Dendritic cell treated with granulocyte-macrophage colony-stimulating factor and Interleukin-4, amounts not matched to agents 40 ng/mL and 50 ng/mL, for 4 days (primary cell): ENCODE measurements at regions not wholly inside any gene's neighbourhood (a gene's known extent, or its start where the extent isn't known, plus 50 kb on each side); places are given as distances from the start of the nearest gene placed in this dataset.

Experiments
- H3K27ac Mint-ChIP-seq: one replicate; pipeline ENCODE4 v1.8.0; 2022; ENCODE audit warnings: mild to moderate bottlenecking, mixed read lengths
- H3K27me3 Mint-ChIP-seq: one replicate; pipeline ENCODE4 v1.8.0; 2022; ENCODE audit warnings: mild to moderate bottlenecking, mixed read lengths
- H3K36me3 Mint-ChIP-seq: one replicate; pipeline ENCODE4 v1.8.0; 2022; ENCODE audit warnings: low read depth, mixed read lengths
- H3K4me1 Mint-ChIP-seq: one replicate; pipeline ENCODE4 v1.8.0; 2022; ENCODE audit warnings: low read depth, mixed read lengths
- H3K4me3 Mint-ChIP-seq: one replicate; pipeline ENCODE4 v1.8.0; 2022; ENCODE audit warnings: mild to moderate bottlenecking, moderate library complexity, mixed read lengths
- H3K9me3 Mint-ChIP-seq: one replicate; pipeline ENCODE4 v1.8.0; 2022; ENCODE audit warnings: mixed read lengths
- intact Hi-C: fragments of 100-400 bp; cut with micrococcal nuclease; formaldehyde crosslinking; loops from one replicate; pipeline ENCODE4 v1.15.0; 2022

- intact Hi-C loops, result no loop called here
- Mint-ChIP-seq H3K9me3 (no peaks in the 10 kb centered on the region), H3K27me3 (peaks cover 33% of the 10 kb centered on the region), H3K4me3 (no peak overlapping the region), H3K4me1 (no peaks in the 10 kb centered on the region), H3K36me3 (no peaks in the 10 kb centered on the region), H3K27ac (no peak overlapping the region)
Measured at GRCh38 chr7:26531926-26532325, 240.3 kb downstream of the SNX10 start.

DNA sequence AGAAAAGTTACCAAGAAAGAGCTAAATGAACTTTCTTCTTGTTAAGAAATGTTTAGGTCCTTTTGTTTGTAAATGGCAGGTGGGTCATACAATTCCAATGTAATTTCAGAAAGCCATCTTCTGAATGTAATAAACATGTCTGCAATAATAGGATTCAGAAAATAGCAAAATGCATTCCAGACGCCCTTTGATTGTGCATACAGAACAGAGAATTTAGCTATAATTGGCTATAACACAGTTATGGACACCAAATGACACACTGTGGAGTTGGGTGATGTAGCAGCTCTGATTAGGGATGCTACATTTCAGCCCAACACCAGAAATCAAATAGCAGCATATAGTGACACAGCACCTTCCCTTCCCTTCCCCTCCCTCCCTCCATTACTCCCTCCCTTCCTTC lies 240.8 kb downstream of the SNX10 start:
- no peak overlapping the region for H3K4me3 Mint-ChIP-seq
- H3K36me3 Mint-ChIP-seq, result no peaks in the 10 kb centered on the region
- H3K27ac Mint-ChIP-seq, result no peak overlapping the region
- H3K4me1 Mint-ChIP-seq, result no peaks in the 10 kb centered on the region
- intact Hi-C loops, result no loop called here
- no peaks in the 10 kb centered on the region for H3K9me3 Mint-ChIP-seq
- H3K27me3 Mint-ChIP-seq, result peaks cover 37% of the 10 kb centered on the region

GRCh38 chr7:26533217-26533616 lies 241.6 kb downstream of the SNX10 start:
- H3K9me3 Mint-ChIP-seq, result no peaks in the 10 kb centered on the region
- no peaks in the 10 kb centered on the region for H3K4me1 Mint-ChIP-seq
- intact Hi-C loops, result no loop called here
- no peak overlapping the region for H3K27ac Mint-ChIP-seq
- peaks cover 40% of the 10 kb centered on the region for H3K27me3 Mint-ChIP-seq
- no peak overlapping the region for H3K4me3 Mint-ChIP-seq
- no peaks in the 10 kb centered on the region for H3K36me3 Mint-ChIP-seq

DNA sequence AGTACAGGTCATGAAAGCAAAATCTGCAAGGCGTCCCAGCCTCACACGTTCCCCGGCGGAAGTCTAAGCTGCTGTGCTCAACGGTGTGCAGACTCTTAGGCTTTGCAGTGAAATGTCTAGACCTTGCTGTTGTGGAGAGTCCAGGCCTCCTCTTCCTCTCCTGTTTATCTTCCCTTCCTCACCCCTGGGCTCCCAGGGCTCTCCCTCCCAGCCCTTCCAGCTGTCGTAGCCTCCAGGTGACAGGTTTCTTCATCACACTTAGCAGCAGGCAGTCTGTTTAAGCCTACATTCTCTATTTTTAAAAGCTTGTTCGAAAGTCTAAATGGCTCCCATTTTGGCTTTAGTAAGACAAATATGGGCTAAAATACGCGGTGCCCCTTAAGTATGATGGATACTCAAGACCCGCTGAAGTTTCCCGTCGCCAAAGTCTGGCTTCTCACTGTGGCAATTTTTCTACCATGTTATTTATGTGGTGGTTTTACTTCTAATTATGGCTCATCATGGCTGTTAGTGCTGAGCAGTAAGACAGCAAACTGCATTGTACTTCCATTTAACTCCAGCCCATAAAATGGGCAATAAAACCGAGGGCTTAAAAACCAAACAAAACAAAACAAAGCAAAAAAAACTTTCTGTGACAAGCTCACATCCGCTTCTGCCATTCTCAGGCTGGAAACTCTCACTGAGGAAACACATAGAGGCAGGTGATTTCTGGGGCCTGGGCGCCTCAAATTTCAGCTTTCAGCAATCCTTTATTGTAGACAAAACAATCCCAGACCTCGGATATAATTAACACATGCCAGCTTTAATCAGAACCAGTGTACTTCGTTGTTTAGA lies 243.2 kb downstream of the SNX10 start:
- peaks cover 52% of the 10 kb centered on the region for H3K27me3 Mint-ChIP-seq
- H3K36me3 Mint-ChIP-seq, result no peaks in the 10 kb centered on the region
- H3K9me3 Mint-ChIP-seq, result no peaks in the 10 kb centered on the region
- no peaks in the 10 kb centered on the region for H3K4me1 Mint-ChIP-seq
- intact Hi-C loops, result no loop called here
- H3K4me3 Mint-ChIP-seq, result no peak overlapping the region
- H3K27ac Mint-ChIP-seq, result no peak overlapping the region

GRCh38 chr7:26535483-26536007 lies 243.9 kb downstream of the SNX10 start:
- H3K4me1 Mint-ChIP-seq, result no peaks in the 10 kb centered on the region
- H3K9me3 Mint-ChIP-seq, result no peaks in the 10 kb centered on the region
- no peaks in the 10 kb centered on the region for H3K36me3 Mint-ChIP-seq
- no peak overlapping the region for H3K4me3 Mint-ChIP-seq
- H3K27ac Mint-ChIP-seq, result no peak overlapping the region
- peaks cover 55% of the 10 kb centered on the region for H3K27me3 Mint-ChIP-seq
- intact Hi-C loops, result no loop called here

GRCh38 chr7:26538216-26538615 lies 246.6 kb downstream of the SNX10 start:
- H3K36me3 Mint-ChIP-seq, result no peaks in the 10 kb centered on the region
- no peak overlapping the region for H3K4me3 Mint-ChIP-seq
- no peak overlapping the region for H3K27ac Mint-ChIP-seq
- intact Hi-C loops, result no loop called here
- peaks cover 47% of the 10 kb centered on the region for H3K27me3 Mint-ChIP-seq
- no peaks in the 10 kb centered on the region for H3K4me1 Mint-ChIP-seq
- H3K9me3 Mint-ChIP-seq, result no peaks in the 10 kb centered on the region

GRCh38 chr7:26538689-26539088 lies 247.0 kb downstream of the SNX10 start:
- Mint-ChIP-seq H3K9me3 (no peaks in the 10 kb centered on the region), H3K4me1 (no peaks in the 10 kb centered on the region), H3K36me3 (no peaks in the 10 kb centered on the region), H3K27ac (no peak overlapping the region), H3K4me3 (no peak overlapping the region), H3K27me3 (peaks cover 49% of the 10 kb centered on the region)
- intact Hi-C loops, result no loop called here

DNA sequence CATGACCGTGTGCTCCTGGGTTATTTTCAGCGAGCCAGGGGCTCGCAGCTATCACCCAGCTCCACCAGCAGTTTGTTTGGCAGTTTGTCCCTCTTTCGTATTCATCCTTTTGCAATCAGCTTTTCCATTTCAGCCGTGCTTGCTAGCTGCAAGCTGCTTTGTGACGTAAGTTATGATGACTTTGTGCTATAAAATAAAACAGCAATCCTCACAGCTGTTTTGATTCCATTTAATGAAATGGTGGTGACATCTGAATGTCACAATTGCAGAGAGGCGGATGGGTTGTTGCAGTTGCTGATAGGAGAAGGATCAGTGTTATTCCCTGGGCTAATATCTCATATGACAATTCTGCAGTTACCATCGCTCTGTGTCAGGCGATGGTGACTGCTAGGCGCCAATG lies 251.7 kb downstream of the SNX10 start:
- Mint-ChIP-seq H3K27me3 (peaks cover 17% of the 10 kb centered on the region), H3K9me3 (no peaks in the 10 kb centered on the region), H3K27ac (no peak overlapping the region), H3K4me1 (no peaks in the 10 kb centered on the region), H3K36me3 (no peaks in the 10 kb centered on the region), H3K4me3 (no peak overlapping the region)
- intact Hi-C loops, result no loop called here

DNA sequence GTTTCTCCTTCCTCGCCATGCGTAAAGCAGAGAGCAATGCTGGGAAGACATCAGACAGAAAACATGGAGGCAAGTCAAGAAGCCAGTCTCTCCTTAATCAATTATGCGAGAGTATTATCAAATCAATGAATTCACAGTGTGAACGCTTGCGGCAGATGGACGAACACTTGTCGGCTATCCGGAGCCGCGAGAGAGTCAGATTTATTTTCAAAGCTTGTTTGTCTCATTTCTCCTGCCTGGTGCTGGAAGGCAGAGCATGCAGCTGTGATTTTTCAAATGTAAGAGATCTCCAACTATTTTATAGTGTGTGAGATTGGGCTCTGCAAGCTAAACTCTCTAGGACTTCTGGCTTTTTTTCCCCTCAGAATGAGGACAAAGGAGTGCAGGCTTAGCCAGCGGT lies 252.3 kb downstream of the SNX10 start:
- Mint-ChIP-seq H3K4me3 (no peak overlapping the region), H3K4me1 (no peaks in the 10 kb centered on the region), H3K9me3 (no peaks in the 10 kb centered on the region), H3K27ac (no peak overlapping the region), H3K36me3 (no peaks in the 10 kb centered on the region), H3K27me3 (peaks cover 14% of the 10 kb centered on the region)
- intact Hi-C loops, result no loop called here

DNA sequence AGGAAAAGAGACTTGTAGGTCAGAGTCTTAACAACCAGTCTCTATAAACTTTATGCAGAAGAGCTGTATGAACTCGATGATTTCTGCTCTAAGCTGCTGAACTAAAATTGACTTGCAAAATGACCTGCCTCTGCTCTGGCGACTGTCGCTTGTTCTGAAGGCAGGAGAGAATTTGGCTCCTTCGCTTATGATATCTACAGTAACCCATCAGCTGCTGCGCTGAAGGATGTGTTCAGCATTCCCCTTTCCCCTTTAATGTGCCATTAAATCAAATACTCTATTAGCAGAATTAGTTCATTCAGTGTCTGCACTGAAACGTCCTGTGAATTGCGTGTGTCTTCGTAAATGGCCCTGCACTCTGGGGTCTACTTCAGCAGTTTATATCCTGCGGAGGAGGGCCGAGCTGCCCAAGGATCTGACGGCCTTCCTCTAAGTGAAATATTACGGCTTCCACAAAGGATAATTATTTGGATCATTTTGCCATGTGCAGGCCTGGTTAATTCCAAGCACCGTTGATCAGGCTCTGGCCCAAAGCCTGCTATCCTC lies 254.9 kb downstream of the SNX10 start:
- Mint-ChIP-seq H3K4me1 (peaks cover 5% of the 10 kb centered on the region), H3K9me3 (no peaks in the 10 kb centered on the region), H3K4me3 (no peak overlapping the region), H3K27me3 (peaks cover 18% of the 10 kb centered on the region), H3K27ac (no peak overlapping the region), H3K36me3 (no peaks in the 10 kb centered on the region)
- intact Hi-C loops, result no loop called here

GRCh38 chr7:26547156-26547555 lies 255.5 kb downstream of the SNX10 start:
- Mint-ChIP-seq H3K27me3 (peaks cover 23% of the 10 kb centered on the region), H3K27ac (no peak overlapping the region), H3K36me3 (no peaks in the 10 kb centered on the region), H3K9me3 (no peaks in the 10 kb centered on the region), H3K4me1 (peaks cover 5% of the 10 kb centered on the region), H3K4me3 (no peak overlapping the region)
- intact Hi-C loops, result no loop called here

DNA sequence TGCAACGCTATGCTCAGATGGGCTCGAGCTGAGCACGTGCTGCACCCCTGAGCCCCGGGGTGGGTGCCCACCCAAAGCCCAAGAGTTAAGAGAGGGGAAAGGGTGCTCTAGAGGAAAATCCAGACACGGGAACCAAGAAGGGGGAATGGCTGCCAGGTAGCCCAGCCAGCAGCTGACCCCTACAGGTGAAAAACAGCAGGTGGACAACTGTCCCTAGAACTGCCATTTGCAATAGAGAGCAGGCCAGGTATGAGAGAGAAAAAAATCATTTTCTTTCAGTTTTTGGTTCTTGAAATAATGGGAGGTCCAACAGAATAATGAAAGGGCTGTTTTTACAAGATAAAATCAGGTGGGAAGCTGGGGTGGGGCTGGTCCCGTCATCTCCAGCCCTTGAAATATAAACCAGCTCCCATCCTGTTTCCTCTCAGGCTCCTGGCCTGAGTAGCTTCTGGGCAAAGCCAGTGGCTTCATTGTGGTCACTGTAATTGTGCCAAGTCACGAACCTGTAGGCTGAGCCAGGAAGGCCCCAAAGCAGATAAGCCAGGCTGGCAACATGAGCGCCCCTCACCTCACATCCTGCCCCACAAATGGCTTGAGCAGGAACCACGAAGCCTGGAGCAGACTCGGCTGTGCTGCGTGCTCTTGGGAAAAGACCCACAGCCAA lies 257.8 kb downstream of the SNX10 start:
- Mint-ChIP-seq H3K4me3 (no peak overlapping the region), H3K4me1 (peaks cover 5% of the 10 kb centered on the region), H3K9me3 (no peaks in the 10 kb centered on the region), H3K27me3 (peaks cover 24% of the 10 kb centered on the region), H3K36me3 (no peaks in the 10 kb centered on the region), H3K27ac (no peak overlapping the region)
- intact Hi-C loops, result no loop called here

DNA sequence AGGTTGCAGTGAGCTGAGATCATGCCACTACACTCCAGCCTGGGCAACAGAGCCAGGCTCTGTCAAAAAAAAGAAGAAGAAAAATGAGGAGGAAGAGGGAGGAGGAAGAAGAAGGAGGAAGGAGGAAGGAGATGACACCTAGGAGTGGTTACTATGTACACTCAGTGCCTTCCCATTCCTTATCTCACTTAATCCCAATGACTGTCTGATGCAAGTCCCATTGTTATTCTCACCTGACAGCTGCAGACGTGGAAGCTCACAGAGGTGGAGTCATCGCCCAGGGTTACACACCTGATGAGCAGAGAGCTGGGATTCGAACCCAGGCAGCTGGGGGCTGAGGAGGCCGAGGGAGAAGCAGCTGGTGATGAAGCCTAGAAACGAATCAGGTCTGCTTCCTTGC lies 258.8 kb downstream of the SNX10 start:
- no peaks in the 10 kb centered on the region for H3K9me3 Mint-ChIP-seq
- peaks cover 24% of the 10 kb centered on the region for H3K27me3 Mint-ChIP-seq
- intact Hi-C loops, result no loop called here
- no peaks in the 10 kb centered on the region for H3K36me3 Mint-ChIP-seq
- H3K27ac Mint-ChIP-seq, result no peak overlapping the region
- peaks cover 5% of the 10 kb centered on the region for H3K4me1 Mint-ChIP-seq
- H3K4me3 Mint-ChIP-seq, result no peak overlapping the region

GRCh38 chr7:26551740-26552139 lies 260.1 kb downstream of the SNX10 start:
- no peak overlapping the region for H3K4me3 Mint-ChIP-seq
- intact Hi-C loops, result no loop called here
- H3K27me3 Mint-ChIP-seq, result peaks cover 24% of the 10 kb centered on the region
- no peak overlapping the region for H3K27ac Mint-ChIP-seq
- no peaks in the 10 kb centered on the region for H3K36me3 Mint-ChIP-seq
- H3K9me3 Mint-ChIP-seq, result no peaks in the 10 kb centered on the region
- H3K4me1 Mint-ChIP-seq, result peaks cover 5% of the 10 kb centered on the region
